Endothelial cell of umbilical vein (primary cell): ENCODE measurements at regions not wholly inside any gene's neighbourhood (a gene's known extent, or its start where the extent isn't known, plus 50 kb on each side); places are given as distances from the start of the nearest gene placed in this dataset.

Experiments
- BruUV-seq: library from RNA; stranded (reverse); fragments of 400-500 nt; replicated peaks from 2 replicates; lab custom pipeline; 2021; lab: Mats Ljungman, UMichigan
- CTCF ChIA-PET: fragments of 300-600, 350-600 bp; sonication (Branson Sonifier 250); formaldehyde crosslinking; loops from one replicate; lab custom pipeline; 2021; ENCODE audit warnings: antibody characterized with exemption, inconsistent platforms; lab: Charles Lee
- POLR2A ChIA-PET: fragments of 300-600, 350-600 bp; sonication (Branson Sonifier 250); formaldehyde crosslinking; loops from one replicate; lab custom pipeline; 2021; ENCODE audit warnings: antibody characterized with exemption, inconsistent platforms; lab: Charles Lee
- DNase-seq: peaks from one replicate; pipeline ENCODE4 v3.0.0-alpha.2; 2011; ENCODE audit warnings: low read depth, low spot score
- FAIRE-seq: peaks from 2 replicates; lab custom pipeline; 2011; peaks lifted over from hg19 to GRCh38; lab: Jason Lieb, UNC
- H2AFZ ChIP-seq: 2 replicates; pipeline ENCODE4 v1.6.0; 2012; ENCODE audit warnings: low read depth, low read length, control low read depth, inconsistent platforms
- H3K27ac ChIP-seq: 2 replicates; pipeline ENCODE4 v1.5.1; 2011; ENCODE audit warnings: low read depth, mild to moderate bottlenecking, control low read depth, low read length, moderate library complexity; ENCODE audit not compliant: insufficient read depth
- H3K27me3 ChIP-seq, 2 experiments: 2 replicates each; pipeline versions ENCODE4 v1.6.0 to v1.6.1; 2011; ENCODE audit warnings: low read length in 2 of 2, mixed read lengths in 1 of 2; ENCODE audit not compliant: control insufficient read depth in 2 of 2, insufficient read depth in 2 of 2
- H3K36me3 ChIP-seq, 2 experiments: 2 replicates in 1 of 2; 3 replicates in 1 of 2; pipeline ENCODE4 v1.5.1; 2011; ENCODE audit warnings: low read length in 2 of 2, mild to moderate bottlenecking in 1 of 2, moderate library complexity in 1 of 2; ENCODE audit not compliant: control insufficient read depth in 2 of 2, insufficient read depth in 2 of 2; ENCODE audit errors: extremely low read depth in 1 of 2
- H3K4me1 ChIP-seq: 3 replicates; pipeline ENCODE4 v1.5.1; 2011; ENCODE audit warnings: mild to moderate bottlenecking, low read length; ENCODE audit not compliant: control insufficient read depth, insufficient read depth; ENCODE audit errors: extremely low read depth
- H3K4me2 ChIP-seq: 2 replicates; pipeline ENCODE4 v1.6.1; 2011; ENCODE audit warnings: low read length, control low read depth, mixed read lengths; ENCODE audit not compliant: insufficient read depth
- H3K4me3 ChIP-seq, 3 experiments: fragments of 200-600 bp in 1 of 3; sonication (generic), shearing (Covaris generic) in 1 of 3; replicated peaks in 1 of 3; 2 replicates each; pipeline ENCODE4 v1.5.1; 2011 to 2016; ENCODE audit warnings: control low read depth in 3 of 3, low read length in 3 of 3, mild to moderate bottlenecking in 2 of 3, inconsistent platforms in 1 of 3, low read depth in 1 of 3, moderate library complexity in 1 of 3; ENCODE audit not compliant: insufficient read depth in 1 of 3
- H3K79me2 ChIP-seq: 2 replicates; pipeline ENCODE4 v1.6.0; 2012; ENCODE audit warnings: low read length, inconsistent platforms; ENCODE audit not compliant: control insufficient read depth, insufficient read depth
- H3K9ac ChIP-seq: replicated peaks from 2 replicates; pipeline ENCODE3; 2011; ENCODE audit warnings: low read length, control low read depth; ENCODE audit not compliant: insufficient read depth; ENCODE audit errors: extremely low read depth
- H3K9me1 ChIP-seq: replicated peaks from 3 replicates; pipeline ENCODE4 v1.6.0; 2011; ENCODE audit warnings: mild to moderate bottlenecking, low read length; ENCODE audit not compliant: control insufficient read depth, insufficient read depth; ENCODE audit errors: extremely low read depth
- H3K9me3 ChIP-seq: replicated peaks from 2 replicates; pipeline ENCODE4 v1.5.1; 2012; ENCODE audit warnings: low read length, inconsistent platforms; ENCODE audit not compliant: control insufficient read depth, insufficient read depth
- H4K20me1 ChIP-seq: replicated peaks from 2 replicates; pipeline ENCODE3; 2011; ENCODE audit warnings: mild to moderate bottlenecking, low read length; ENCODE audit not compliant: control insufficient read depth, insufficient read depth; ENCODE audit errors: extremely low read depth
- CTCF ChIP-seq, 2 donors: IDR thresholded peaks; 1 replicate in 1 of 2; 2 replicates in 1 of 2; pipeline ENCODE4 v1.5.1; 2011; ENCODE audit warnings: low read length in 2 of 2, mild to moderate bottlenecking in 2 of 2, moderate library complexity in 2 of 2, control low read depth in 1 of 2, inconsistent platforms in 1 of 2, low read depth in 1 of 2; ENCODE audit not compliant: insufficient read depth in 1 of 2; ENCODE audit errors: extremely low read depth in 1 of 2
- EZH2 ChIP-seq: IDR thresholded peaks from 2 replicates; pipeline ENCODE4 v1.6.1; 2012; ENCODE audit warnings: borderline replicate concordance, low read depth, mild to moderate bottlenecking, moderate library complexity, low read length, inconsistent platforms; ENCODE audit not compliant: severe bottlenecking
- FOS ChIP-seq: IDR thresholded peaks from 2 replicates; pipeline ENCODE4 v1.6.1; 2011; ENCODE audit warnings: mild to moderate bottlenecking, low read length, moderate library complexity, borderline replicate concordance; ENCODE audit not compliant: insufficient read depth
- GATA2 ChIP-seq: IDR thresholded peaks from 2 replicates; pipeline ENCODE4 v1.7.0; 2011; ENCODE audit warnings: low read depth, mild to moderate bottlenecking, moderate library complexity, mixed read lengths, low read length; ENCODE audit not compliant: insufficient read length, insufficient read depth
- JUN ChIP-seq: IDR thresholded peaks from 2 replicates; pipeline ENCODE4 v1.6.1; 2011; ENCODE audit warnings: borderline replicate concordance, low read depth; ENCODE audit not compliant: insufficient read length, insufficient read depth
- MAX ChIP-seq: IDR thresholded peaks from 2 replicates; pipeline ENCODE4 v1.6.1; 2011; ENCODE audit not compliant: insufficient read depth, insufficient read length
- MYC ChIP-seq: IDR thresholded peaks from one replicate; pipeline ENCODE4 v1.6.1; 2011; ENCODE audit warnings: mild to moderate bottlenecking, low read depth, low read length
- POLR2A ChIP-seq: IDR thresholded peaks from 2 replicates; pipeline ENCODE4 v1.6.1; 2012; ENCODE audit warnings: low read depth, mild to moderate bottlenecking, control low read depth, low read length
- POLR2AphosphoS5 ChIP-seq: IDR thresholded peaks from 2 replicates; pipeline ENCODE4 v1.6.1; 2012; ENCODE audit warnings: low read depth, mild to moderate bottlenecking, control low read depth, low read length, moderate library complexity; ENCODE audit not compliant: insufficient read depth
- dilution Hi-C: fragments of 300-500 bp; cut with MboI; formaldehyde crosslinking; loops from one replicate; pipeline ENCODE4 v1.15.0; 2019; ENCODE audit warnings: low sequenced_read_pairs; ENCODE audit not compliant: extremely low pct_ligation_motif_present
- intact Hi-C: fragments of 100-400 bp; cut with micrococcal nuclease; formaldehyde crosslinking; loops from one replicate; pipeline ENCODE4 v1.10.0; 2022

GRCh38 chr1:8165595-8166360 lies 139.7 kb upstream of the ERRFI1 start:
- H3K4me3 ChIP-seq: no peak overlapping the region
- no TSS peak for BruUV-seq
- no peak overlapping the region for H3K9ac ChIP-seq
- no peaks in the 10 kb centered on the region for H4K20me1 ChIP-seq
- intact Hi-C loops (no loop called here), dilution Hi-C loops (no loop called here)
- no peaks in the 10 kb centered on the region for H3K79me2 ChIP-seq
- H3K27me3 ChIP-seq: no peaks in the 10 kb centered on the region
- POLR2A ChIA-PET: no interaction called here
- H3K9me3 ChIP-seq: no peaks in the 10 kb centered on the region
- no peak overlapping the region for H3K27ac ChIP-seq
- no peak overlapping the region for H3K4me2 ChIP-seq
- no peaks in the 10 kb centered on the region for H3K36me3 ChIP-seq
- DNase-seq: no peak
- H2AFZ ChIP-seq: no peak overlapping the region
- no peaks in the 10 kb centered on the region for H3K9me1 ChIP-seq
- H3K4me1 ChIP-seq: peaks cover 10% of the 10 kb centered on the region
- TF ChIP-seq CTCF (IDR thresholded peaks at IDR 0.05; ENCODE audit: extremely low read depth in 1 of 2, insufficient read depth in 1 of 2, low read depth in 1 of 2, low read length in 2 of 2): peak in 1 of 2 donors; percentile 12
- TF ChIP-seq MYC: no peak
- CTCF ChIA-PET: interaction anchor here (0.6 to 1.3 kb wide), 5 partner anchors 13 to 151 kb away, joined by 3 to 5 read pairs (median 3); no protein-coding TSS in a partner anchor
- FAIRE-seq: no peak

GRCh38 chr1:8164670-8165069 lies 138.6 kb upstream of the ERRFI1 start:
- Histone ChIP-seq H3K4me2 (no peak overlapping the region), H3K36me3 (no peaks in the 10 kb centered on the region), H3K9me1 (no peaks in the 10 kb centered on the region), H4K20me1 (no peaks in the 10 kb centered on the region), H3K4me1 (peaks cover 5% of the 10 kb centered on the region), H3K9me3 (no peaks in the 10 kb centered on the region), H3K79me2 (no peaks in the 10 kb centered on the region), H2AFZ (no peak overlapping the region), H3K27me3 (no peaks in the 10 kb centered on the region), H3K4me3 (no peak overlapping the region), H3K27ac (no peak overlapping the region), H3K9ac (no peak overlapping the region)
- dilution Hi-C loops: no loop called here
- POLR2A ChIA-PET: no interaction called here
- FAIRE-seq (no peak), DNase-seq (no peak)
- no TSS peak for BruUV-seq
- CTCF ChIA-PET: no interaction called here
- no peak for TF ChIP-seq CTCF (IDR thresholded peaks at IDR 0.05; ENCODE audit: extremely low read depth in 1 of 2, insufficient read depth in 1 of 2, low read depth in 1 of 2, low read length in 2 of 2)
- TF ChIP-seq EZH2: no peak
- TF ChIP-seq MAX: no peak
- TF ChIP-seq FOS: no peak
- TF ChIP-seq POLR2A: no peak
- no peak for TF ChIP-seq GATA2
- no peak for TF ChIP-seq POLR2AphosphoS5
- no peak for TF ChIP-seq JUN
- TF ChIP-seq MYC: no peak
- intact Hi-C loops: no loop called here
